ENCODE measurements at regions not wholly inside any gene's neighbourhood (a gene's known extent, or its start where the extent isn't known, plus 50 kb on each side); places are given as distances from the start of the nearest gene placed in this dataset.

- Mint-ChIP-seq H3K4me3 (no peak overlapping the region), H3K27me3 (no peaks in the 10 kb centered on the region), H3K9me3 (peaks cover 13 to 19% of the 10 kb centered on the region in 2 donors), H3K36me3 (ENCODE audit: insufficient read depth) (no peaks in the 10 kb centered on the region), H3K27ac (no peak overlapping the region), H3K4me1 (ENCODE audit: low read depth in 2 of 2) (no peaks in the 10 kb centered on the region)
- DNase-seq (no peak), ATAC-seq (replicated peaks) (no peak)
Observed at GRCh38 chr6:120564779-120565178, 769.5 kb downstream of the TBC1D32 start.

GRCh38 chr6:120558294-120558693 is 776.0 kb downstream of the TBC1D32 start:
- no peak for DNase-seq
- H3K9me3 Mint-ChIP-seq, result peaks cover 10 to 19% of the 10 kb centered on the region in 2 donors

GRCh38 chr6:120557554-120557953 is 776.7 kb downstream of the TBC1D32 start:
- H3K36me3 Mint-ChIP-seq (ENCODE audit: insufficient read depth), result no peaks in the 10 kb centered on the region
- no peaks in the 10 kb centered on the region for H3K4me1 Mint-ChIP-seq (ENCODE audit: low read depth in 2 of 2)
- no peak overlapping the region for H3K27ac Mint-ChIP-seq
- no peak for ATAC-seq (replicated peaks)
- H3K9me3 Mint-ChIP-seq, result peaks cover 11 to 19% of the 10 kb centered on the region in 2 donors
- no peak for DNase-seq
- H3K27me3 Mint-ChIP-seq, result no peaks in the 10 kb centered on the region
- H3K4me3 Mint-ChIP-seq, result no peak overlapping the region

More at GRCh38 chr6:120558294-120558693, 776.0 kb downstream of the TBC1D32 start:
- no peaks in the 10 kb centered on the region for H3K4me1 Mint-ChIP-seq (ENCODE audit: low read depth in 2 of 2)
- no peak overlapping the region for H3K27ac Mint-ChIP-seq
- no peaks in the 10 kb centered on the region for H3K36me3 Mint-ChIP-seq (ENCODE audit: insufficient read depth)
- no peak for ATAC-seq (replicated peaks)
- H3K4me3 Mint-ChIP-seq, result no peak overlapping the region
- no peaks in the 10 kb centered on the region for H3K27me3 Mint-ChIP-seq

- Mint-ChIP-seq H3K9me3 (peaks cover 5 to 9% of the 10 kb centered on the region in 2 donors), H3K4me1 (ENCODE audit: low read depth in 2 of 2) (no peaks in the 10 kb centered on the region)
- no peak for DNase-seq
Observed at GRCh38 chr6:120556491-120556890, 777.8 kb downstream of the TBC1D32 start.

GRCh38 chr6:120553353-120553752 is 780.9 kb downstream of the TBC1D32 start:
- Mint-ChIP-seq H3K27me3 (no peaks in the 10 kb centered on the region), H3K9me3 (peaks cover 0 to 1% of the 10 kb centered on the region in 2 donors), H3K4me3 (no peak overlapping the region), H3K4me1 (ENCODE audit: low read depth in 2 of 2) (no peaks in the 10 kb centered on the region), H3K27ac (no peak overlapping the region), H3K36me3 (ENCODE audit: insufficient read depth) (no peaks in the 10 kb centered on the region)
- no peak for ATAC-seq (replicated peaks)
- no peak for DNase-seq

More at GRCh38 chr6:120556491-120556890, 777.8 kb downstream of the TBC1D32 start:
- no peaks in the 10 kb centered on the region for H3K36me3 Mint-ChIP-seq (ENCODE audit: insufficient read depth)
- no peak overlapping the region for H3K4me3 Mint-ChIP-seq
- no peak for ATAC-seq (replicated peaks)
- no peaks in the 10 kb centered on the region for H3K27me3 Mint-ChIP-seq
- no peak overlapping the region for H3K27ac Mint-ChIP-seq

GRCh38 chr6:120545353-120545752 is 788.9 kb downstream of the TBC1D32 start:
- H3K27ac Mint-ChIP-seq, result no peak overlapping the region
- no peak overlapping the region for H3K4me3 Mint-ChIP-seq
- H3K9me3 Mint-ChIP-seq, result peaks cover 0 to 6% of the 10 kb centered on the region in 2 donors
- no peaks in the 10 kb centered on the region for H3K4me1 Mint-ChIP-seq (ENCODE audit: low read depth in 2 of 2)
- no peaks in the 10 kb centered on the region for H3K27me3 Mint-ChIP-seq
- no peaks in the 10 kb centered on the region for H3K36me3 Mint-ChIP-seq (ENCODE audit: insufficient read depth)
- DNase-seq, result no peak
- no peak for ATAC-seq (replicated peaks)

GRCh38 chr6:120534954-120535353 is 799.3 kb downstream of the TBC1D32 start:
- Mint-ChIP-seq H3K9me3 (no peaks in the 10 kb centered on the region), H3K27me3 (no peaks in the 10 kb centered on the region), H3K27ac (no peak overlapping the region), H3K4me3 (no peak overlapping the region), H3K36me3 (ENCODE audit: insufficient read depth) (no peaks in the 10 kb centered on the region), H3K4me1 (ENCODE audit: low read depth in 2 of 2) (no peaks in the 10 kb centered on the region)
- DNase-seq, result no peak
- ATAC-seq (replicated peaks), result no peak

GRCh38 chr6:120526576-120526975 is 807.7 kb downstream of the TBC1D32 start:
- no peak overlapping the region for H3K4me3 Mint-ChIP-seq

GRCh38 chr6:120514544-120514943 is 819.7 kb downstream of the TBC1D32 start:
- no peaks in the 10 kb centered on the region for H3K27me3 Mint-ChIP-seq
- H3K9me3 Mint-ChIP-seq, result no peaks in the 10 kb centered on the region
- H3K4me3 Mint-ChIP-seq, result no peak overlapping the region
- H3K4me1 Mint-ChIP-seq (ENCODE audit: low read depth in 2 of 2), result no peaks in the 10 kb centered on the region
- H3K36me3 Mint-ChIP-seq (ENCODE audit: insufficient read depth), result no peaks in the 10 kb centered on the region
- ATAC-seq (replicated peaks) (no peak), DNase-seq (no peak)
- no peak overlapping the region for H3K27ac Mint-ChIP-seq

More at GRCh38 chr6:120526576-120526975, 807.7 kb downstream of the TBC1D32 start:
- Mint-ChIP-seq H3K27me3 (no peaks in the 10 kb centered on the region), H3K4me1 (ENCODE audit: low read depth in 2 of 2) (no peaks in the 10 kb centered on the region), H3K27ac (no peak overlapping the region), H3K9me3 (peaks cover 0 to 4% of the 10 kb centered on the region in 2 donors), H3K36me3 (ENCODE audit: insufficient read depth) (no peaks in the 10 kb centered on the region)
- no peak for DNase-seq
- no peak for ATAC-seq (replicated peaks)

GRCh38 chr6:120511712-120512111 is 822.6 kb downstream of the TBC1D32 start:
- Mint-ChIP-seq H3K27ac (no peak overlapping the region), H3K4me3 (no peak overlapping the region), H3K36me3 (ENCODE audit: insufficient read depth) (no peaks in the 10 kb centered on the region), H3K27me3 (no peaks in the 10 kb centered on the region), H3K9me3 (peaks cover 0 to 2% of the 10 kb centered on the region in 2 donors), H3K4me1 (ENCODE audit: low read depth in 2 of 2) (no peaks in the 10 kb centered on the region)
- no peak for ATAC-seq (replicated peaks)
- no peak for DNase-seq

GRCh38 chr6:120498711-120499110 is 835.6 kb downstream of the TBC1D32 start:
- Mint-ChIP-seq H3K4me3 (no peak overlapping the region), H3K9me3 (peaks cover 4 to 7% of the 10 kb centered on the region in 2 donors), H3K4me1 (ENCODE audit: low read depth in 2 of 2) (no peaks in the 10 kb centered on the region), H3K27ac (no peak overlapping the region), H3K36me3 (ENCODE audit: insufficient read depth) (no peaks in the 10 kb centered on the region), H3K27me3 (no peaks in the 10 kb centered on the region)
- ATAC-seq (replicated peaks), result no peak
- no peak for DNase-seq

- no peak for DNase-seq
- H3K27me3 Mint-ChIP-seq, result no peaks in the 10 kb centered on the region
Observed at GRCh38 chr6:120496661-120497060, 837.6 kb downstream of the TBC1D32 start.

GRCh38 chr6:120493505-120493904 is 840.8 kb downstream of the TBC1D32 start:
- H3K36me3 Mint-ChIP-seq (ENCODE audit: insufficient read depth), result no peaks in the 10 kb centered on the region

More at GRCh38 chr6:120496661-120497060, 837.6 kb downstream of the TBC1D32 start:
- ATAC-seq (replicated peaks), result no peak
- Mint-ChIP-seq H3K27ac (no peak overlapping the region), H3K4me1 (ENCODE audit: low read depth in 2 of 2) (no peaks in the 10 kb centered on the region), H3K9me3 (peaks cover 4 to 5% of the 10 kb centered on the region in 2 donors), H3K4me3 (no peak overlapping the region), H3K36me3 (ENCODE audit: insufficient read depth) (no peaks in the 10 kb centered on the region)

GRCh38 chr6:120489941-120490340 is 844.3 kb downstream of the TBC1D32 start:
- no peak for DNase-seq

More at GRCh38 chr6:120493505-120493904, 840.8 kb downstream of the TBC1D32 start:
- no peak for ATAC-seq (replicated peaks)
- H3K4me3 Mint-ChIP-seq, result no peak overlapping the region
- H3K9me3 Mint-ChIP-seq, result peaks cover 0 to 1% of the 10 kb centered on the region in 2 donors
- no peak overlapping the region for H3K27ac Mint-ChIP-seq
- H3K27me3 Mint-ChIP-seq, result no peaks in the 10 kb centered on the region
- no peaks in the 10 kb centered on the region for H3K4me1 Mint-ChIP-seq (ENCODE audit: low read depth in 2 of 2)
- no peak for DNase-seq

GRCh38 chr6:120484146-120484545 is 850.1 kb downstream of the TBC1D32 start:
- no peak for DNase-seq
- H3K4me3 Mint-ChIP-seq, result no peak overlapping the region
- no peaks in the 10 kb centered on the region for H3K4me1 Mint-ChIP-seq (ENCODE audit: low read depth in 2 of 2)
- no peak for ATAC-seq (replicated peaks)
- peaks cover 7% of the 10 kb centered on the region in 2 donors for H3K9me3 Mint-ChIP-seq
- no peak overlapping the region for H3K27ac Mint-ChIP-seq
- no peaks in the 10 kb centered on the region for H3K27me3 Mint-ChIP-seq
- no peaks in the 10 kb centered on the region for H3K36me3 Mint-ChIP-seq (ENCODE audit: insufficient read depth)

More at GRCh38 chr6:120489941-120490340, 844.3 kb downstream of the TBC1D32 start:
- ATAC-seq (replicated peaks), result no peak
- H3K36me3 Mint-ChIP-seq (ENCODE audit: insufficient read depth), result no peaks in the 10 kb centered on the region
- H3K4me3 Mint-ChIP-seq, result no peak overlapping the region
- H3K4me1 Mint-ChIP-seq (ENCODE audit: low read depth in 2 of 2), result no peaks in the 10 kb centered on the region
- H3K27me3 Mint-ChIP-seq, result no peaks in the 10 kb centered on the region
- peaks cover 0 to 3% of the 10 kb centered on the region in 2 donors for H3K9me3 Mint-ChIP-seq
- H3K27ac Mint-ChIP-seq, result no peak overlapping the region

Measured in effector memory CD8-positive, alpha-beta T cell (primary cell).